ENCODE measurements at regions not wholly inside any gene's neighbourhood (a gene's known extent, or its start where the extent isn't known, plus 50 kb on each side); places are given as distances from the start of the nearest gene placed in this dataset.

GRCh38 chr12:61999311-61999710, 260.9 kb upstream of the USP15 start:
- H3K4me3 Mint-ChIP-seq (ENCODE audit: low read depth, unreplicated experiment) = no peak overlapping the region
- H3K27me3 Mint-ChIP-seq (ENCODE audit: unreplicated experiment) = no peaks in the 10 kb centered on the region
- no peaks in the 10 kb centered on the region for H3K36me3 Mint-ChIP-seq (ENCODE audit: insufficient read depth, unreplicated experiment)
- no peak for DNase-seq
- H3K4me1 Mint-ChIP-seq (ENCODE audit: low read depth, unreplicated experiment) = no peaks in the 10 kb centered on the region
- BruUV-seq (replicated peaks) = no TSS peak
- H3K27ac Mint-ChIP-seq (ENCODE audit: unreplicated experiment) = no peak overlapping the region
- CTCF ChIA-PET = no interaction called here
- no peaks in the 10 kb centered on the region for H3K9me3 Mint-ChIP-seq (ENCODE audit: low read depth, unreplicated experiment)
- intact Hi-C loops (cut with micrococcal nuclease; ENCODE audit: unreplicated experiment) = loop anchor here (2.0 to 10.0 kb wide), 3 partner anchors 193 to 1745 kb away; a partner anchor contains a TSS
- TF ChIP-seq, protein P1, sequence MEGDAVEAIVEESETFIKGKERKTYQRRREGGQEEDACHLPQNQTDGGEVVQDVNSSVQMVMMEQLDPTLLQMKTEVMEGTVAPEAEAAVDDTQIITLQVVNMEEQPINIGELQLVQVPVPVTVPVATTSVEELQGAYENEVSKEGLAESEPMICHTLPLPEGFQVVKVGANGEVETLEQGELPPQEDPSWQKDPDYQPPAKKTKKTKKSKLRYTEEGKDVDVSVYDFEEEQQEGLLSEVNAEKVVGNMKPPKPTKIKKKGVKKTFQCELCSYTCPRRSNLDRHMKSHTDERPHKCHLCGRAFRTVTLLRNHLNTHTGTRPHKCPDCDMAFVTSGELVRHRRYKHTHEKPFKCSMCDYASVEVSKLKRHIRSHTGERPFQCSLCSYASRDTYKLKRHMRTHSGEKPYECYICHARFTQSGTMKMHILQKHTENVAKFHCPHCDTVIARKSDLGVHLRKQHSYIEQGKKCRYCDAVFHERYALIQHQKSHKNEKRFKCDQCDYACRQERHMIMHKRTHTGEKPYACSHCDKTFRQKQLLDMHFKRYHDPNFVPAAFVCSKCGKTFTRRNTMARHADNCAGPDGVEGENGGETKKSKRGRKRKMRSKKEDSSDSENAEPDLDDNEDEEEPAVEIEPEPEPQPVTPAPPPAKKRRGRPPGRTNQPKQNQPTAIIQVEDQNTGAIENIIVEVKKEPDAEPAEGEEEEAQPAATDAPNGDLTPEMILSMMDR (IDR thresholded peaks at IDR 0.05; ENCODE audit: unreplicated experiment) = no peak

DNA sequence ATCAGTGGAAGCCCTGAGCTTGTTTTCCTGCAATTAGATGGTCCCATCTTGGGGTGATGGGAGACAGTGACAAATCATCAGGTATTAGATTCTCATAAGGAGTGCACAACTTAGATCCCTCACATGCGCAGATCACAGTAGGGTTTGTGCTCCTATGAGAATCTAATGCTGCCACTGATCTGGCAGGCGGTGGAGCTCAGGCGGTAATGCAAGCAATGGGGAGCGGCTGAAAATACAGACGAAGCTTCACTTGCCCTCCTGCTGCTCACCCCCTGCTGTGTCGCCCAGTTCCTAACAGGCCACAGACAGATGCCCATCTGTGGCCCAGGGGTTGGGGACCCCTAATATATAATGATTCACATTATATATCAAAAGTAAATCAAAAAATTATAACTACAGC, 258.8 kb upstream of the USP15 start:
- no peaks in the 10 kb centered on the region for H3K9me3 Mint-ChIP-seq (ENCODE audit: low read depth, unreplicated experiment)
- no peaks in the 10 kb centered on the region for H3K27me3 Mint-ChIP-seq (ENCODE audit: unreplicated experiment)
- H3K36me3 Mint-ChIP-seq (ENCODE audit: insufficient read depth, unreplicated experiment) = no peaks in the 10 kb centered on the region
- BruUV-seq (replicated peaks) = no TSS peak
- CTCF ChIA-PET = no interaction called here
- H3K4me1 Mint-ChIP-seq (ENCODE audit: low read depth, unreplicated experiment) = no peaks in the 10 kb centered on the region
- DNase-seq = no peak
- TF ChIP-seq, protein P1 (IDR thresholded peaks at IDR 0.05; ENCODE audit: unreplicated experiment) = no peak
- intact Hi-C loops (cut with micrococcal nuclease; ENCODE audit: unreplicated experiment) = no loop called here
- no peak overlapping the region for H3K4me3 Mint-ChIP-seq (ENCODE audit: low read depth, unreplicated experiment)
- H3K27ac Mint-ChIP-seq (ENCODE audit: unreplicated experiment) = no peak overlapping the region

GRCh38 chr12:62003226-62003625, 257.0 kb upstream of the USP15 start:
- TF ChIP-seq, protein P1 (IDR thresholded peaks at IDR 0.05; ENCODE audit: unreplicated experiment) = no peak
- no peaks in the 10 kb centered on the region for H3K9me3 Mint-ChIP-seq (ENCODE audit: low read depth, unreplicated experiment)
- no peaks in the 10 kb centered on the region for H3K4me1 Mint-ChIP-seq (ENCODE audit: low read depth, unreplicated experiment)
- H3K4me3 Mint-ChIP-seq (ENCODE audit: low read depth, unreplicated experiment) = no peak overlapping the region
- no TSS peak for BruUV-seq (replicated peaks)
- no peak for DNase-seq
- intact Hi-C loops (cut with micrococcal nuclease; ENCODE audit: unreplicated experiment) = no loop called here
- no peaks in the 10 kb centered on the region for H3K27me3 Mint-ChIP-seq (ENCODE audit: unreplicated experiment)
- H3K36me3 Mint-ChIP-seq (ENCODE audit: insufficient read depth, unreplicated experiment) = no peaks in the 10 kb centered on the region
- no peak overlapping the region for H3K27ac Mint-ChIP-seq (ENCODE audit: unreplicated experiment)
- CTCF ChIA-PET = no interaction called here

DNA sequence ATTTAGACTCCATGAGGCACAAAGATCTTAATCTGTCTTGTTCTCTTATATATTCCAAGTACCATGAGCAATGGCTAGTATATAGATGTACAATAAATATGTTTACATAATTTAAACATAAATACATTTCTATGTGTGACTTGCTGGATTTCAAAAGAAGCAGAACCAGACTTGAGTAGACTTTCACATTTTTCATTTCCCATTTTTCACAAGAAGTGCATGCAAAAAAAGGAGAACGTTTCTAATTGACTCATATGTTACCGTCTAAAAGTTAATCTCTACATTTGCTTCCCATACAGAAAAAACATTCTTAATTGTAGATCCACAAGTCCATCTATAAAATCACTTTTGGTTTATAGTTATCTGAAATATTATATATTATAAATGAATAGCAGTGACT, 256.5 kb upstream of the USP15 start:
- BruUV-seq (replicated peaks) = no TSS peak
- Mint-ChIP-seq H3K27ac (ENCODE audit: unreplicated experiment) (no peak overlapping the region), H3K4me3 (ENCODE audit: low read depth, unreplicated experiment) (no peak overlapping the region), H3K27me3 (ENCODE audit: unreplicated experiment) (no peaks in the 10 kb centered on the region), H3K9me3 (ENCODE audit: low read depth, unreplicated experiment) (no peaks in the 10 kb centered on the region), H3K4me1 (ENCODE audit: low read depth, unreplicated experiment) (no peaks in the 10 kb centered on the region), H3K36me3 (ENCODE audit: insufficient read depth, unreplicated experiment) (no peaks in the 10 kb centered on the region)
- no peak for DNase-seq
- intact Hi-C loops (cut with micrococcal nuclease; ENCODE audit: unreplicated experiment) = no loop called here
- CTCF ChIA-PET = no interaction called here
- TF ChIP-seq, protein P1 (IDR thresholded peaks at IDR 0.05; ENCODE audit: unreplicated experiment) = no peak

Data from Calu3 (cell line).